Psoas muscle (tissue), 7 donors: ENCODE measurements at regions not wholly inside any gene's neighbourhood (a gene's known extent, or its start where the extent isn't known, plus 50 kb on each side); places are given as distances from the start of the nearest gene placed in this dataset.

Source experiments
- ATAC-seq, 4 donors: fragments of 200-7000 bp; cut with Tn5 transposase; one replicate each; pipeline ENCODE4 v1.9.1; 2020; ENCODE audit warnings: moderate library complexity in 3 of 4, mild to moderate bottlenecking in 2 of 4
- DNase-seq, 2 donors: peaks; one replicate each; pipeline ENCODE4 v3.0.0-alpha.2; 2020
- H3K27ac ChIP-seq: fragments of 200-600 bp; one replicate; pipeline ENCODE4 v1.8.0; 2022
- H3K27me3 ChIP-seq, 3 donors: fragments of 200-600 bp in 1 of 3; one replicate each; pipeline versions ENCODE4 v1.6.1 to v1.8.0; 2013 to 2022; ENCODE audit warnings: low read length in 2 of 3, mild to moderate bottlenecking in 2 of 3, moderate library complexity in 1 of 3; ENCODE audit not compliant: insufficient read depth in 3 of 3
- H3K36me3 ChIP-seq, 2 donors: fragments of 200-600 bp in 1 of 2; one replicate each; pipeline versions ENCODE4 v1.6.1 to v1.8.0; 2013 to 2022; ENCODE audit warnings: low read depth in 1 of 2, mild to moderate bottlenecking in 1 of 2, moderate library complexity in 1 of 2; ENCODE audit not compliant: insufficient read depth in 1 of 2
- H3K4me1 ChIP-seq: fragments of 200-600 bp; one replicate; pipeline ENCODE4 v1.8.0; 2022
- H3K4me3 ChIP-seq: fragments of 200-600 bp; one replicate; pipeline ENCODE4 v1.8.0; 2022; ENCODE audit warnings: mild to moderate bottlenecking
- H3K9me3 ChIP-seq: fragments of 200-600 bp; one replicate; pipeline ENCODE4 v1.8.0; 2022
- WGBS, 3 donors: extraction: QIAGEN DNeasy Blood & Tissue Kit; methylation state at CpG; one replicate each; pipeline versions ENCODE4 v1.1.6 to v1.1.7; 2013; 5-methylcytosine and 5-hydroxymethylcytosine counted together
- intact Hi-C, 2 donors: fragments of 100-400 bp; cut with DNase I; formaldehyde crosslinking; loops; one replicate each; pipeline versions ENCODE4 v1.11.0 to v1.14.2; 2022
- TF ChIP-seq, protein P1 (sequence below): fragments of 200-600 bp; IDR thresholded peaks from one replicate; pipeline ENCODE4 v1.8.0; 2022; ENCODE audit warnings: antibody characterized with exemption
- donor health status: healthy with polysubstance abuse.
- donor health status: DM: no; HTN: no; CAD: no; lungs with moderate emphysema.
- donor health status: Bipolar disorder and iron deficiency.
- donor health status: healthy.
- donor health status: DM: yes; HTN: yes; CAD: no.
- donor health status: DM: no; HTN: no; CAD: no.
- donor health status: DM: yes; HTN: yes; CAD: no.

DNA sequence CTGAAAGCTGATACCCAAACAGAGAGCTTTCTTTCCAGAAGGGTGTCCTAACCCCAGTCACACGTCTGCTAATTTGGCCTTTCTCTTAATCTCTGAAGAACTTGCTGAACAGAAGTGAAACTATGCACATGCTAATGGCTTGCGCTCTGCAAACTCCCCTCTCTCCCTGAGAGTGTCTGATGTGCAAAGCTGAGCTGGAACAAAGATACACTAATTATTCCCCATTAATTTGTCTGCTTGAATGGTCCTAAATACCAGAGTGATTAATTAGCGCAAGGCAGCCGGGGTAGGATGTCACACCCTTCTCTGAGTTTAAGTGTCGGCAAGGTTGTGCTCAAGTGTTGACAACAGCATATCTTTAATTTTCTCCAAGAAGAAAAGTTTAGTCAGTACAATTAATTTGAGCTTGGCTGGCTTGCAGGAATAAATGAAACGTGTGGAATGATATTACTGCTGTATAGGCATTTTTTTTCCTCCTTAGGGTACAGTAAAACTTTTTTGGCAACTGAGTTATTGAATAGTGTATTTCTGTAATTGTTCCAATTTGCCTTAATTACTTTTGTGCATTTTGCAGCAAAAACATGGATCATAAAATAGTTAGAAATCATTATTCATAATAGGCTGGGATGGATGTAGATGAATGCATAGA, 715.9 kb upstream of the POU3F2 start:
- no peak for ATAC-seq

DNA sequence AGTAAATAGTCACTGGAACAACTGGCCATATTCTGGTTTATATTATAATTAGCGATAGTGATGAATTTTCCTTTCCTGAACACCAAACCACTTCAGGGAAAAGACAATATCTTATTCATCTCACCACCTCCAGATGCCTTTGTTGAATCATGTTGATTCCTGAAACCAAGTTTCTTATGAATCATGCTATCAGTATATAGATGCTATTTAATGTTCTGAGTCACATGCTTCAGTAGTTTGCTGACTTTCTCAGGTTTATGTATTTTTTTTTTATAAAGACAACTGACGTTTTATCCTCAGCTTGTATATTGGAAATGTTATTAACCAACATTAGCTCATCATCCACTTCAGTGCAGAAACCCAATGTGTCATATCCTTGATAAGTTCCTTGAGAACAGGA, 710.2 kb upstream of the POU3F2 start:
- WGBS, 3 donors, result 83 to 85% (median 83%) methylated on average over 2 of the region's 2 CpGs
- intact Hi-C loops, result no loop called here
- no peak for ATAC-seq

More for the DNA sequence above, 715.9 kb upstream of the POU3F2 start:
- H3K27ac ChIP-seq, result no peak overlapping the region
- H3K27me3 ChIP-seq, result no peaks in the 10 kb centered on the region
- WGBS, 3 donors, result 25 to 28% (median 27%) methylated on average over 6 of the region's 6 CpGs
- TF ChIP-seq, protein P1, sequence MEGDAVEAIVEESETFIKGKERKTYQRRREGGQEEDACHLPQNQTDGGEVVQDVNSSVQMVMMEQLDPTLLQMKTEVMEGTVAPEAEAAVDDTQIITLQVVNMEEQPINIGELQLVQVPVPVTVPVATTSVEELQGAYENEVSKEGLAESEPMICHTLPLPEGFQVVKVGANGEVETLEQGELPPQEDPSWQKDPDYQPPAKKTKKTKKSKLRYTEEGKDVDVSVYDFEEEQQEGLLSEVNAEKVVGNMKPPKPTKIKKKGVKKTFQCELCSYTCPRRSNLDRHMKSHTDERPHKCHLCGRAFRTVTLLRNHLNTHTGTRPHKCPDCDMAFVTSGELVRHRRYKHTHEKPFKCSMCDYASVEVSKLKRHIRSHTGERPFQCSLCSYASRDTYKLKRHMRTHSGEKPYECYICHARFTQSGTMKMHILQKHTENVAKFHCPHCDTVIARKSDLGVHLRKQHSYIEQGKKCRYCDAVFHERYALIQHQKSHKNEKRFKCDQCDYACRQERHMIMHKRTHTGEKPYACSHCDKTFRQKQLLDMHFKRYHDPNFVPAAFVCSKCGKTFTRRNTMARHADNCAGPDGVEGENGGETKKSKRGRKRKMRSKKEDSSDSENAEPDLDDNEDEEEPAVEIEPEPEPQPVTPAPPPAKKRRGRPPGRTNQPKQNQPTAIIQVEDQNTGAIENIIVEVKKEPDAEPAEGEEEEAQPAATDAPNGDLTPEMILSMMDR, result no peak
- no peak overlapping the region for H3K4me3 ChIP-seq
- H3K9me3 ChIP-seq, result no peaks in the 10 kb centered on the region
- H3K36me3 ChIP-seq, result no peaks in the 10 kb centered on the region
- H3K4me1 ChIP-seq, result no peaks in the 10 kb centered on the region
- no peak for DNase-seq
- intact Hi-C loops, result no loop called here

DNA sequence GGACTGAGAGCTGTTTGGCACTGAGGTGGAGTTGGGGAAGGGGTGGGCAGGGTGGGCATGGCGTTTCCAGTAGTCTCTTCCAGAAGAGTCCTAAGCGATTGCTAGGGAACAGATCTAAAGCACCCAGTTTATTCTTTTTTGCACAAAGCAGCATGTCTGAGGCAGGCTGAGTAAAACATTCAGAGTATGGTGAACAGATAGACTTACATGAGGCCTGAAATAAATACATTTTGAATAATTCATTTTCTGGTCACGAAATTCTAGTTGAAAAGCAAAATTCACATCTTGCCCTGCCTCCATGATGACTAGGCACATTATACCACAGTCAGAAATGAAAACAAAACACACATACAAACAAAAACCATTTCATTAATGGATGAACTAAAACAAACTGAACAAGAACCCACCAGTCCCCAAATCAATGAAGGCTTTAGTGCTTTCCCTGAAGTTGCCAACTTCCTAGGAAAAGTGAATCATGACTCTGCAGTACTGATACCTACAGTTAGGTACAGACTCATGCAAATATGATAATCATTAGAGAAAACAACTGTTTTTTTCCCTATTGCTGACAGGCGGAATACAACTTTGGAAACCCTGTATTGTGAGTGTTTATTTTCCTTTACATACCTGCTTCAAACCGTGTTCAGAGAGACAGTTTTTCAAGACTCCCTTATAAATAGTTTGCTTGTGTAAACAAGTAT, 702.9 kb upstream of the POU3F2 start:
- TF ChIP-seq, protein P1, result no peak
- no peak overlapping the region for H3K27ac ChIP-seq
- no peak for ATAC-seq
- intact Hi-C loops, result no loop called here
- WGBS, 3 donors, result 68 to 77% (median 73%) methylated on average over 5 of the region's 5 CpGs
- no peak for DNase-seq
- H3K36me3 ChIP-seq, result no peaks in the 10 kb centered on the region
- H3K4me3 ChIP-seq, result no peak overlapping the region
- no peaks in the 10 kb centered on the region for H3K4me1 ChIP-seq
- H3K9me3 ChIP-seq, result no peaks in the 10 kb centered on the region
- no peaks in the 10 kb centered on the region for H3K27me3 ChIP-seq

More for the DNA sequence above, 710.2 kb upstream of the POU3F2 start:
- Histone ChIP-seq H3K27me3 (no peaks in the 10 kb centered on the region), H3K27ac (no peak overlapping the region), H3K4me3 (no peak overlapping the region), H3K9me3 (no peaks in the 10 kb centered on the region), H3K36me3 (no peaks in the 10 kb centered on the region), H3K4me1 (no peaks in the 10 kb centered on the region)
- DNase-seq, result no peak
- TF ChIP-seq, protein P1, result no peak

DNA sequence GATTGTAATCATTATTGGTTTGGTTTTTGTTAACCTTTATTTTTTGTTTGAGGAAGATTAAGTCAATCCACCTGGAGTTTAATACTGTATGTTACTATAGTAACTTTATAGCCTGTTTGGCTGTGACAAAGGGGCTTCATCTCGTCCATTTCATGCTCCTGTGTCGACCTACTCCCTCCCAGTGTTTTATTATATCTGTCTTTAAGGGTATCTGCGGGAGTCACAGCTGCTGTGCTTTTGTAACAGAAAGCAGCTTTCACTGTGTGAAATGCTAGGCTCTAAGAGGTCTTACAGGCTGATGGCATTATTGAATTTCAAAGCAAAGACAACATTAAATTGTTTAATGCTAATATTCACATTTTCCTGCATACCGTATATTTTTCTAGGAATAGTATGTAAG, 698.0 kb upstream of the POU3F2 start:
- intact Hi-C loops, result no loop called here
- TF ChIP-seq, protein P1, result no peak
- whole genome bisulfite sequencing, 3 donors, result 7% methylated on average over 4 of the region's 4 CpGs
- ATAC-seq (no peak), DNase-seq (no peak)
- Histone ChIP-seq H3K36me3 (no peaks in the 10 kb centered on the region), H3K27me3 (no peaks in the 10 kb centered on the region), H3K27ac (no peak overlapping the region), H3K4me3 (no peak overlapping the region), H3K9me3 (no peaks in the 10 kb centered on the region), H3K4me1 (no peaks in the 10 kb centered on the region)
